ENCODE measurements at regions not wholly inside any gene's neighbourhood (a gene's known extent, or its start where the extent isn't known, plus 50 kb on each side); places are given as distances from the start of the nearest gene placed in this dataset.
"Not testable (repeated sequence)": the region's sequence is repeated elsewhere in the genome, so short reads cannot be mapped to it uniquely, and the experiment has no call there.

DNA sequence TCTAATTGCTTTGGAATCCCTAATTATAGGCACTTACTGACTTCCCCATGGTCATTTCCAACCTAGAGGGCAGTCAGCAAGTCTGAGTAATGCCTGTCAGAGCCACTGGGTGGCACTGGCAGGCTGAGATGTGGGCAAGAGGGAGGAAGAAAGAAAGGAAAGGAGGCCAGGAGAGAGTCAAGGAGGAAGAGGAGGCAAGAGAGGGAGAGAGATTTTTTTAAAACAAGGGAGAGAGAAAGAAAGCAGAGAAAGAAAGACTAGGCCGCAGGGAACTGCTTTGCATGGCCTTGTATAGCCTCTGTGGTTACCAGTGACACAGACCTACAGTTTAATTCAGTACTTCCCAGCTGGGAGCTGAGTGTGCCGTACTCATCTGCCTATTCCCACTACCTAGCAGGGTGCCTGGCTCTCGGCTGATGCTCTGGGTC is 210.4 kb upstream of the ADO start:
- DNase-seq: peak; percentile 52 to 53

- DNase-seq: no peak
Observed at GRCh38 chr10:62597226-62597625, 207.3 kb upstream of the ADO start.

DNA sequence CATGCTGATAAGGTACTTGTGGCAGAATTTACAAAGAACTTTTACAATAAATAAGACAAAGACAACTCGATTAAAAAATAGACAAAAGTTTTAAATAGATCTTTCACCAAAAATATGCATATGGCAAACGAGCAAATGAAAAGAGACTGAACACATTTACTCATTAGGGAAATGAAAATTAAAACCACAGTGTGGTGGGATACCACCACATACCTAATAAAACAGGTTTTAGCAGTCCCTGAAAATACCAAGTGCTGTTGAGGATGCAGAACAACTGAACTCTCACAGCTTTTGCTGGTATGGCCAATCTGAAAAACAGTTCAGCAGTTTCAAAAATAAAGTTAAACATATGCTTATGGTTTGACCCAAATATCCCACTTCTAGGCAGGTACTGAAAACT is 205.4 kb upstream of the ADO start:
- no peak for DNase-seq

DNA sequence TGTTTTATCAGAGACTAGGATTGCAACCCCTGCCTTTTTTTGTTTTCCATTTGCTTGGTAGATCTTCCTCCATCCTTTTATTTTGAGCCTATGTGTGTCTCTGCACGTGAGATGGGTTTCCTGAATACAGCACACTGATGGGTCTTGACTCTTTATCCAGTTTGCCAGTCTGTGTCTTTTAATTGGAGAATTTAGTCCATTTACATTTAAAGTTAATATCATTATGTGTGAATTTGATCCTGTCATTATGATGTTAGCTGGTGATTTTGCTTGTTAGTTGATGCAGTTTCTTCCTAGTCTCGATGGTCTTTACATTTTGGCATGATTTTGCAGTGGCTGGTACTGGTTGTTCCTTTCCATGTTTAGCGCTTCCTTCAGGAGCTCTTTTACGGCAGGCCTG is 198.0 kb upstream of the ADO start:
- DNase-seq: not testable (repeated sequence)

GRCh38 chr10:62608189-62608875 is 196.2 kb upstream of the ADO start:
- not testable (repeated sequence) for DNase-seq

GRCh38 chr10:62610649-62611229 is 193.8 kb upstream of the ADO start:
- DNase-seq: peak; percentile 73 to 76

GRCh38 chr10:62613424-62613823 is 191.1 kb upstream of the ADO start:
- no peak for DNase-seq

DNA sequence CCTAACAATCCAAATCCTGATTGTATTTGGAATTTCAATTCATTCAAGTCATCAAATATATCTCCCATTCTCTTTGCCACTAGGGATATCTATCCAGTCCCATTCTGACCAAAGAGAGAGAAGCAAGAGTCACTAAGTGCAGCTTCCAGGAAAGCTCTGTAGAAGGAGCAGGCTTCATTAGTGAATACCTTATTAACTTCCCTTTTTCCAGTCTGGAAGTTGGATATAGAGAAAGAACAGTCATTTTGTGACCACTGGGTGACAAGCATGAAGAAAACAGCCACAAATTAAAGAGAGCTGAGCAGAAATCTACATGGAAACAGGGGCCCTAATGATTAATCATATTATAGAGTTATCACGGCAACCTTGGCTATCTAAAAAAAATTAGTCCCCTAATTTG is 190.7 kb upstream of the ADO start:
- no peak for DNase-seq

- DNase-seq: peak; percentile 28 to 32
Observed at GRCh38 chr10:62614389-62615157, 189.9 kb upstream of the ADO start.

GRCh38 chr10:62616885-62617590 is 187.5 kb upstream of the ADO start:
- DNase-seq: no peak

DNA sequence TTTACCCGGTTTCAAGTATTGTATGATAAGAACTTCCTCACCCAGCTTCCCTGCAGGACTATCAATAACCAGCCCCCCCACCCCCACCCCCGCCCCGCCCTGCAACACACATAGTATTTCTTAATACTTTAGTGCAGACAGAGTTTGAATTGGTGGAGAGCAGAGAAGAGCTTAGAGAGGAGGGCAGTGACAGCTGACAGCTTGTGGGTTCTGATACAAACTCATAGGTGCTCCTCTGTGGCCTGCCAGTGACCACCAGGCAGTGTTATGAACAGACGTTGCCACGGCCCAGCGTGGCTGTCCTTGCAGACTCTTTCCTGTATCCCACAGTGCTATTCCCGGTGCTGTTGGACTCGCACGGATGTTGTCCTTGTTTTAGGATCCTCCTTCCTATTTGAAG is 186.9 kb upstream of the ADO start:
- DNase-seq: no peak

- no peak for DNase-seq
Observed at GRCh38 chr10:62618054-62618453, 186.5 kb upstream of the ADO start.

DNA sequence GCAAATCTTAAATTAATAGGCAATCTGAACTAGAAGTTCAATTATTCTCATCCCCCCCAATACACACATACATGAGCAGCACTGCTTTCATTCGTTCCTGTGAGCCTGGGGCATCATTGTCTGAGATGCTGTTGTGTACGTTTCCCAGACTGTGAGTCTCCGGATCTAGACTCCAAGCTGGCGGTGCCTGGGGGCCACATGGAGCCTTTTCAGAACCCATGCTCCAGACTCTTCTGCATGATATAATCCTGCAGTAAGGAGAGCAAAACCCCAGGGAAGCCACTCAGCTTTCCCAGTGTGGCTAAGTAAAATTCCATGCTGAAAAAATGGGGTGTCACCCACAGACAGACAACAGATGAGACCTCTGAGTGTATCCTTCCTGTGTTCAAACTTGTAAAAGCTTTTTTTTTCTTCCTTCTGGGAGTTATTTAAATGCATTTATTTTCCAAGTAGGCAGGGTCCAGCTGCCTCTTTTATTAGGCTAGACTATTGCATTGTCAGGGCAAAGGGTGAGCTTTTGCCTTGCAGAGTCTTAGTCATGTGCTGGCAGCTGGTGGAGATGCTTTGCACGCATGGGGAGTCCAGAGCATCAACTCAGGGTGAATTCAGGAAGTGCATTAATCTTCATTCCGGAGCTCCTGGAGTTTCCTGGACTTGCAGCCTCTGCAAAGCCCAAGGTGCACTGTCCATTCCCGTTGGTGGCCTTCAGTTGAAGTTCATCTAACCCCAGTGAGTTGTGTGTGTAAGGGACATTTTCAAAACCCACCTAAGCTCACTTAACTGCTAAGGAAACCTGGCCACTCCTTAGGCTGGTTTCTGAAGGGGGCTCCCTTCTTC is 185.7 kb upstream of the ADO start:
- DNase-seq: no peak

DNA sequence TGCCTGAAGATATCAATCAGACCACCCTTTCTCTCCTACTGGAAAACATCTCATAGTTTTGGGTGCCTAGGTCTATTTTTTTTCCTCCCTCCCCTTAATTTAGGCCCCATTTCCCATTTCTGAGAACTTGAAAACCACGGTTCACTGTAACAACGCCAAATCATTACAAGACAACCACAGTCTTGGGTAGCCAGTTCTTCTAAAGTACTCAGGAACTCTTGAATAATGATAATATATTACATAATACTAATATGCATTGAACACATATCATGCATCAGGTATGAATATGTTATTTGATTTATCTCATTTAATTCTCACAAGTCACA is 185.1 kb upstream of the ADO start:
- no peak for DNase-seq

DNA sequence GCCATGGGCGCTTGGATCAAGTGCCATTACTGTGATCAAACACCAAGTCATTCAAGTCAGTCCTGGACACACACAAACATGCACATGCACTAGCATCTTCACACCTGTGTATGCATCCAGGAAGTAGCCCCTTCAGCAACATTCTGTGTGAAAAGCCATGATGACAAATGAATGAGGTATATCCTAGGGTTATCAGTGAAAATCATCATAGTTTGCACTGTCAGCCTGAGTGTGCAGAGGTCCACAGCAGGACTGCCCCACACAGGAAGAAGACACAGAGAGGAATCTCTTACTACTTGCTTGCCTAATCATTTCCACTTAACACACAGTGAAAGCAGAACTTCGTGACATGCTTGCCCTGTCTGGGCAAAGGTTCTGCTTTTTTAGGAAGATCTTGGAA is 184.0 kb upstream of the ADO start:
- DNase-seq: no peak

- DNase-seq: no peak
Observed at GRCh38 chr10:62623223-62623622, 181.3 kb upstream of the ADO start.

- DNase-seq: no peak
Observed at GRCh38 chr10:62625484-62625883, 179.0 kb upstream of the ADO start.

DNA sequence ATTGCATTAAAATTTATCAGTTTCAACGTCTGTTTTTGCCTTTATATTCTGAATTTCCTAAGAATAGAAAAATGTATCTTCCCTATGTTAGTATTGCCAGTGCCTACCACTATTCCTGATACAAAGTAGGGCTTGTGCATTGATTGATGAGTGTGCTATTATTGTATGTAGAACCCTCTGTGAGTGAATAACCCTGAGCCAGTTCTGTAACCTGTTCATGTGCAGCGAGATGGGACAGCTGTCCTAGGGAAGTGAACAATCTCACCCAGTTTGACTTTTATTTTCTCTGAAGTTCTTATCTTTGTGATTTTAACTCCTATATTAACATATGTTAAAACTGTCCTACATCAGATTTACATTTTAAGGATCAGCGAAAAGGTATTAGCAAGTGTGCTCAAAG is 178.4 kb upstream of the ADO start:
- DNase-seq: no peak

- DNase-seq: no peak
Observed at GRCh38 chr10:62626817-62627216, 177.7 kb upstream of the ADO start.

- DNase-seq: no peak
Observed at GRCh38 chr10:62627983-62628382, 176.5 kb upstream of the ADO start.

DNA sequence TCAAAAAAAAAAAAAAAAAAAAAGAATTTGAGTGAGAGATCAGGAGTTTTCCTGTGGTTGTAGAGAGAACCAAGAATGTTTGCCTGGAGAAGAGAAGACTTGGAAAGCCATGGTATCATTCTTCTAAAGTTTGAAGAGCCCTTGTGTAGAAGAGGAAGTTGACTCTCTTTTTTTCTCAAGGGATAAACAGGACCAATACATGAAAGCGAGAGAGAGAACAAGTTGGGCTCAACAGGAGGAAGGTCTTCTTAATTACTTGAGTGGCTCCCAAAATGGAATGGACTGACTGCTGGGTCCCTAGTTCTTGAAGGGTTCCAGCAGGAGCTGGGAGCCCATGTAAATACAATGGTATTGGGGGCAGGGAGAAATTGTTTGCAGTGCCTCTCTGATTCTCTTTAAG is 173.3 kb upstream of the ADO start:
- DNase-seq: no peak

DNA sequence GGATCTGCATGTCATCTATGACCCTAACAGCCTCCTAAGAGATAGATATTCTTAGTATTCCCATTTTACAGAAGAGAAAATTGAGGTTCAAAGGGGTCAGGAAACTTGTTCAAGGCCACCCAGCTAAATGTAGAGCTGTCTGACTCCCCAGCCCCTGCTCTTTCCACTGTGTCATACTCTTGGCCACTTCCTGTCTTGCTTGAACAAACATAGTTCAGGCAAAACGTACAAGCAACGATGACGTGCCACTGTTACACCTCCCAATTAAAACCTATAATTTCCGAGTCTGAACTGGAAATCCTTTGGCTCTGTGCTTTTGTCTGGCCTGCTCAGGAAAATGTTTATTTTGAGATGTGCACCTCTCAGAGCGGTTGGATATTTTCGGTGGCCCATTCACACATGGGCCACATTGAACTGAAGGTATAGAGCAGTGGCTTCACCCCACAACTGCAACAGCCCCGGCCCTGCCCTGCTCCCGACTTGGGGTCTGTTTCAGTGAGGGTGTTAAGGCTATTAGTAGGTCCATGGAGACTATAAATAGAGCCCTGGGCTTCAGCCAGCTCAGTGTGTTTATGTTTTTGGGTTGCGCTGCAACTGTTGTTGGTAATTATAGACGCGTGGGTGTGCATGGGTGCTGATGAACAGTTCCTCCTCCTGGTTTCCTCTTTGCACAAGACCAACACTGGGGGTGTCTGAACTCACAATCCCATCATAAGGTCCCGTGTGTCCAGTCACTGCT is 172.3 kb upstream of the ADO start:
- DNase-seq: no peak

All from stimulated activated CD4-positive, alpha-beta T cell treated with anti-CD3 and anti-CD28 coated beads, Interleukin-2, amount 100 ng/mL, for 48 hours (primary cell).